HG02642 (cell line): ENCODE measurements at regions not wholly inside any gene's neighbourhood (a gene's known extent, or its start where the extent isn't known, plus 50 kb on each side); places are given as distances from the start of the nearest gene placed in this dataset.

ENCODE experiments used
- ATAC-seq: cut with Tn5 transposase; IDR thresholded peaks from one replicate; pipeline ENCODE4 v1.9.1; 2021; ENCODE audit warnings: mild to moderate bottlenecking; ENCODE audit not compliant: unreplicated experiment, poor library complexity

DNA sequence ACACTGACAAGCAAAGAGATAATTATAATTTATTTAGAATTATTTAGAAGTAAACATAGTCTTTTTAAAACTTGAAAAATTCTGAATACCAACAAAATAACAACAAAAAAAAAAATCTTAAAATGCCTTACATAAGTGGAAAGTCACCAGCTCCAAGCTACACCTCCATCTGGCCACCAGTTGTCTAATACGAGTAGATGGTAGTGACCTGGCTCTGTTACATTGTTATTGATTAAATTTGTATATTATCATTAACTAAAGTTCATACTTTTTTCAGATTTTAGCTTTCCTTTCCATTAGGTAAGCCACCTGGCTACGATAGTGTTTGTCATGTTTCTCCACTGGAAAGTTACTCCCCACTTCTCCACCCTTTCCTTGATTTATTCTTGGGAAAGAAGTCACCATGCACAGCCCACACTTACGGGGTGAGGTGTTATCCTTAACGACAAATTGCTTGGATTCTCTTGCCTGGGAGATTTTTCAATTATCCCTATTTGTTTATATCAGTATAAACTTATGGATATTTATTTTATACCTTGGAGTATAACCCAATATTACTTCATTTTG lies 464.5 kb upstream of the CHAC2 start:
- ATAC-seq = no peak

- no peak for ATAC-seq
Observed at GRCh38 chr2:53302455-53302854, 465.1 kb upstream of the CHAC2 start.

- ATAC-seq = no peak
Observed at GRCh38 chr2:53289309-53290006, 478.1 kb upstream of the CHAC2 start.

DNA sequence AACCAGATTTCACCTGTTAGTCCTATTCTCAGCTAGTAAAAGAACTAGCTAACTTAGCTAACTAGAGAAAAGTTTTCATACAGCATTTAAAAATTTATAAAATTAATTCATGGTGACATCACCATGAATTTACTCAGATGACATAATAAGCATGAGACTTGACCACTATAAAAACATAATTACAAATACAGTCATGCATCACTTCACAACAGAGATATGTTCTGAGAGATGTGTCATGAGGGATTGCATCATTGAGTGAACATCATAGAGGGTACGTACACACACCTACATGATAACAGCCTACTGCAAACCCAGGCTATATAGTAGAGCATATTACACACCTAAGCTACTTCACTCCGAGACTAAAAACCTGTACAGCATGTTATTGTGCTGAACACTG lies 481.3 kb upstream of the CHAC2 start:
- ATAC-seq = no peak

DNA sequence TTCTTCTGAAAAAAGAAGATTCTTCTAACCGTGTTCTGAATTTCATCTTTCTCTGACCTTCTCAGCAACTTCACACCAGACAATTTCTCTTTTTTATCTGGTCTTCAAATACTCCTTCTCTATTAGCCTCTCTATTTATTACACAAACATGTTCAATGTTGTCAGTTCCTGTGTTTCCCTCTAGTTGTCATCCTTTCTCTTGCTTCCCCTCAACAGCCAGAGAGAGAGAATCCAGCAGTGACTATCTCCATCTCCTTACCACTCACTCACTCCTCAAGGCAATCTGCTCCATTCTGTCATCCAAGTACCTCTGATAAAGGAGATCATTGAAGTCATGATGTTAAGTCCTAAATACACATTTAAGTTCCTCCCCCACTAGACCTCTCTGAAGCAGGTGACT lies 491.9 kb upstream of the CHAC2 start:
- ATAC-seq = no peak

DNA sequence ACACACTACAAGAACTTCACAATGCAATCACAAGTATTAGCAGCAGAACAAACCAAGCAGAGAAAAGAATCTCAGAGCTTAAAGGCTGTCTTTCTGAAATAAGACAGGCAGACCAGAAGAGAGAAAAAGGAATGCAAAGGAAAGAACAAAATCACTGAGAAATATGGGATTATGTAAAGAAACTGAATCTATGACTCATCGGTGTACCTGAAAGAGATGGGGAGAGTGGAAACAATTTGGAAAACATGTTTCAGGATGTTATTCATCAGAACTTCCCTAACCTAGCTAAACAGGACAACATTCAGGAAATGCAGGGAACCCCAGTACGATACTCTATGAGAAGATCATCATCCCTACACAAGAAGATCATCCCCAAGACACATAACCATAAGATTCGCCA lies 499.0 kb upstream of the CHAC2 start:
- ATAC-seq = no peak

DNA sequence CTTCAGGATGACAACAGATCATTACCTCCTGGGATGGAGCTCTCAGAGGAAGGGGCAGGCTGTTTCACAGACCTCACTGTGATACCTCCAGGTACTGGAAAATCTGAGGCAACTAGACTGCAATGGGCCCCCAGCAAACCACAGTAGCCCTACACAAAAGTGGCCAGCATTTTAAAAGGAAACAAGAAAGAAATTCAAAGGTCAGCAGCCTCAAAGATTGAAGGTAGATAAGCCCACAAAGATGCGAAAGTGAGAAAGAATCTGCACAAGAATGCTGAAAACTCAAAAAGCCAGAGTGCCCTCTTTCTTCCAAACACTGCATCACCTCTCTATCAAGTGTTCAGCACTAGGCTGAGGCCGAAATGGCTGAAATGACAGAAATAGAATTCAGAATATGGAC lies 499.5 kb upstream of the CHAC2 start:
- no peak for ATAC-seq

DNA sequence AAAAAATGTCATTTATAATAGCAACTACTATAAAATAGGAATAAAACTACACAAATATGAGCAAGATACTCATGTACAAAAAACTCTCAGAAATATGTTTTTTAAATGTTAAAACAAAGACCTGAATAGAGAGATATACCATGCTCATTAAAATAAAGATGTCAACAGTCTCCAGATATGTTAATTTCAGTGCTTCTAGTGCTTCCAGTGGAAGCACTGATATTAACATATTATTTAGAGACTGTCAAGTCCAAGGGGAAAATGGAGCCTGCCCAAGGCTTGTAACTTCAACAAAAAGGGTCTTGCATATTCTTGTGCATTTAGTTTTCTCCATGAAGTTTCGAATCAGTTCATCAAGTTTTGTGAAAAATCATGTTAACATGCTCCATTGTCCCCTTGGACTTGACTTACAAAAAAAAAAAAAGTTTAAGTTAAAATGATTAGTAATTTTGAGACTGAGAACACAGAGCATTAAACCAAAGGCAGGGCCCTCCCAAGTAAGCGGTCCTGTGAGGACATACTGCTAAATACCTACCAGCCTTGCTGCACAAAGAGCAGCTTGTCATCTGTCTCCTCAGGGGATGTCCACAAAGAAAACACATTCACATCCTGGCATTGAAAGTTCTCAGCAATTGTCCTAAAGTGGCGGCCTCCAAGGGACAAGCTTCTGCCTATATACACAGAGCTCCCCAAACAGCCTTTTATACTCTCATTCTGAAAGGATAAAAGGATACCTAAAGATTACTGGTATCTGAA lies 501.9 kb upstream of the CHAC2 start:
- no peak for ATAC-seq

GRCh38 chr2:53260568-53260967 lies 507.0 kb upstream of the CHAC2 start:
- no peak for ATAC-seq

- no peak for ATAC-seq
Observed at GRCh38 chr2:53259395-53260009, 508.1 kb upstream of the CHAC2 start.

GRCh38 chr2:53257287-53257686 lies 510.3 kb upstream of the CHAC2 start:
- no peak for ATAC-seq

DNA sequence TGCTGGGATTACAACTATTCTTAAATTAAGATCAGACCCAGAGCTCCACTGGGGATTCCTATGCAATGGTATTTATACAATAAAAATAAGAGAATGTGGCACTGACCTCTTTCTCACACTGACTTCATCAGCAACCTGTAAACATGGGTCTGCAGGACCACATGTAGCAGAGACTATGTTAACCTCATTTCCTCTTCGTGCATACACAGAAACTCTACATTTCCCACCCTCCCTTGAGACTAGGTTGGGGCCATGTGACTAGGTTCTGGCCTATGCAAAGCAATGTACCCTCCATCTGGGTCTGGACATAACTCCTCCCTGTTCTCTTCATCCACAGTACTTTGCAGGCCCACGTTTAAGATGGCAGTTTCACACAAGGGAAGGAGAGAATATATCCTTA lies 514.4 kb upstream of the CHAC2 start:
- ATAC-seq = no peak

DNA sequence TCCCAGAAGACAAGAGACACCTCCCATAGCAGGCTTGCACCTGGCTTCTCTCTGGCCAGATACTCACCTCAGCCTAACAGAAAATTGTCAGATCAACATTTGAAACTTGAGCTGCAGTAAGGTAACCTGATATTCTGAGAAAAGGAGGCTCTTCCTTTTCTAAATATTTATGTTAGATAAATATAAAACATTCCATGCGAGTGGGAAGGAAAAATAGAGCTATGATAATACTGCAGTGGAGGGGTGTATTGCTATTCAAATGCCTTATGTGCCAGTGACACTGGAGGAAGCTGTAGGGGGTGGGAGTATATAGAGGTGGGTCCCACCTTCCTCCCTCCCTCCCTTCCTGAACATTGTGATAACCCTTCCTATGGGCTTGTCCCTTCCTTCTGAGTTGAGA lies 515.5 kb upstream of the CHAC2 start:
- ATAC-seq = no peak

GRCh38 chr2:53247956-53248735 lies 519.5 kb upstream of the CHAC2 start:
- no peak for ATAC-seq

DNA sequence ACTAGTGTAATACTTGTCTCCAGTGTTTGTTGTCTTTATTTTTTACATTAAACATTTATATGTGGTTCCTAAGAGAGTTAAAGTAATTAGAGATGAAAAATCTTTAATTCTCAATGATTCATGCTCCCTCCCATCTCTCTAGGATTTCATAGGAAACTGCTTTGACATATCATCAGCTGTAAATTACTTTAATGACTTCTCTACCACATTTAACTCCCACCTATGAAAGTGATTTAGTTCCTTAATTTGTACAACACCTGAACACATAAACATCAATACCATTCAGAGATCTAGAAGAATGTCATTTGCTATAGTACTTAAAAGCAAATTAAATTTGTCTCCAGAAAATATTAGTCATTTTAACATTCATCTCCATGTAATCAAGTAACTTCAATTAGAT lies 524.2 kb upstream of the CHAC2 start:
- no peak for ATAC-seq

- no peak for ATAC-seq
Observed at GRCh38 chr2:53242090-53242489, 525.5 kb upstream of the CHAC2 start.

DNA sequence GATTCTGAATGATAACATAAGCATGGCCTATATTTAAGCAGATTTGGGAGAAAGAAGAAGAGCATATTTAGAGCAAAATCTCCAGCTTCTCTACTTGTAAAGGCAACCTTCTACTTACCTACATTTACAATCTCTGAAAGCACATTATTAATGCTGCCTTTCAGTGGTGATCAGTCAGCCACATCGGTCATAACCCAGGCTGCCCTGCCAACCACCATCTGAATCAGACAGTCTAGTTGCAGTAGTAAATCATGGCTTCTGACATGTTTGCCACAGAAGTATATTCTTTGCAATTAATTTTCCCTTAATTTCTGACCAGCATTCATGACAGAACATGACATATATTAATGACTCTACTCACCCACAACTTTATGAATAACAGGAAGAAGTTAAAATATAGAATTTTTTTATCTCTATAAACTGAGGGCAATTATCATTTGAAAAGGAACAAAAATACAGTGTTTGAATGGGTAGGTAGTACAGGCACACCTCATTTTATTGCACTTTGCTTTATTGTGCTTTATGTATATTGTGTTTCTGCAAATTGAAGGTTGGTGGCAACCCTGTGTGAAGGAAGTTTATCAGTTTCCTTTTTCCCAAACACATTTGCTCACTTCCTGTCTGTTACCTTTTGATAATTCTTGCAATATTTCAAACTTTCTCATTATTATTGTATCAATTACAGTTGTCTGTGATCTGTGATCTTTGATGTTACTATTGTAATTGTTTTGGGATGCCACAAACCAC lies 531.6 kb upstream of the CHAC2 start:
- ATAC-seq = no peak

- ATAC-seq = no peak
Observed at GRCh38 chr2:53234548-53234903, 533.1 kb upstream of the CHAC2 start.

DNA sequence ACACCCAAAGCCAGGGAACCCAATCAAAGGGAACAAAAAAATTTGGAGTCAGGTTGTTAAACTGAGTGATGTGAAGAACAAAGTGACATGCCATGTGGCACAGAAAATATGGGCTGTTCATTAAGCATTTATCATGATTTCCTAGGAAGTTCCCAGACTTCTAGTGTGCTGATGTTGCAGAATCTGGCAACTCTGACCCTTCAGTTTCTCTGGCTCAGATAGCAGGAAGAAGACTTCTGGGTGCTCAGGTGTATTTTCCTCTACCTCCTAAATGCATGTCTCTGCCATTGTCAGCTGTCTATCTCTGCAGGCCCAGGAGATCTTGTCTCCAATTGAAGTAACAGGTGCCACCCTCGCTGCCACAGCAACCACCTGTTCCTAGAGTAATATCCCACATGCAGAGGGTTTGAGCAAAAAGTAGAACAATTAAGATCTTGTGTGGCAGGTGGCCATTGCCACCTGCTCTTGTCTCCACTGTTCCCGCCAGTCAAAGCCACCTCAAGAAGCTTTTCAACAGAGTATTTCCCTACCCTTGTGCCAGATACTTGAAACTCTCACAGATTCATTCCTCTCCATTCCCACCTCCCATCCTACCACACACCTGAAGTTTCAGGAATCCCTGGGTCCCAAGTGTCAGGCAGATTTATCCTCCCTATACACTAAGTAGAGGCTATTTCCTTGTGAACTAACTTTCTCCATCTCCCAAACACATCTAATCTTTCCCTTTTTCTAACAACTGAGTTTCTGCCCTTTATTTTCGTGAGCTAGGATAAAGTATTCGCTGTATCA lies 533.7 kb upstream of the CHAC2 start:
- ATAC-seq = no peak
